ENCODE measurements at regions not wholly inside any gene's neighbourhood (a gene's known extent, or its start where the extent isn't known, plus 50 kb on each side); places are given as distances from the start of the nearest gene placed in this dataset.

- TF ChIP-seq CTCF (conservative IDR thresholded peaks at IDR 0.05) (no peak), ZFX (IDR thresholded peaks at IDR 0.05) (no peak)
- no peak overlapping the region for H3K27ac ChIP-seq
Measured at GRCh38 chr15:62453375-62453774, 288.3 kb upstream of the C2CD4B start.

GRCh38 chr15:62453981-62454380 is 288.9 kb upstream of the C2CD4B start:
- no peak overlapping the region for H3K27ac ChIP-seq
- TF ChIP-seq ZFX (IDR thresholded peaks at IDR 0.05), result no peak
- TF ChIP-seq CTCF (conservative IDR thresholded peaks at IDR 0.05), result no peak

GRCh38 chr15:62454567-62455172 is 289.6 kb upstream of the C2CD4B start:
- no peak overlapping the region for H3K27ac ChIP-seq
- no peak for TF ChIP-seq CTCF (conservative IDR thresholded peaks at IDR 0.05)
- no peak for TF ChIP-seq ZFX (IDR thresholded peaks at IDR 0.05)

- no peak overlapping the region for H3K27ac ChIP-seq
Measured at GRCh38 chr15:62455441-62455921, 290.4 kb upstream of the C2CD4B start.

GRCh38 chr15:62456011-62456920 is 291.2 kb upstream of the C2CD4B start:
- no peak overlapping the region for H3K27ac ChIP-seq
- no peak for TF ChIP-seq ZFX (IDR thresholded peaks at IDR 0.05)
- no peak for TF ChIP-seq CTCF (conservative IDR thresholded peaks at IDR 0.05)

More at GRCh38 chr15:62455441-62455921, 290.4 kb upstream of the C2CD4B start:
- TF ChIP-seq CTCF (conservative IDR thresholded peaks at IDR 0.05) (no peak), ZFX (IDR thresholded peaks at IDR 0.05) (no peak)

- TF ChIP-seq CTCF (conservative IDR thresholded peaks at IDR 0.05), result no peak
- no peak for TF ChIP-seq ZFX (IDR thresholded peaks at IDR 0.05)
Measured at GRCh38 chr15:62457100-62457499, 292.0 kb upstream of the C2CD4B start.

GRCh38 chr15:62459875-62460274 is 294.8 kb upstream of the C2CD4B start:
- no peak overlapping the region for H3K27ac ChIP-seq
- TF ChIP-seq ZFX (IDR thresholded peaks at IDR 0.05), result no peak
- TF ChIP-seq CTCF (conservative IDR thresholded peaks at IDR 0.05), result no peak

More at GRCh38 chr15:62457100-62457499, 292.0 kb upstream of the C2CD4B start:
- no peak overlapping the region for H3K27ac ChIP-seq
